ENCODE measurements at regions not wholly inside any gene's neighbourhood (a gene's known extent, or its start where the extent isn't known, plus 50 kb on each side); places are given as distances from the start of the nearest gene placed in this dataset.
"Not testable (repeated sequence)": the region's sequence is repeated elsewhere in the genome, so short reads cannot be mapped to it uniquely, and the experiment has no call there.

DNA sequence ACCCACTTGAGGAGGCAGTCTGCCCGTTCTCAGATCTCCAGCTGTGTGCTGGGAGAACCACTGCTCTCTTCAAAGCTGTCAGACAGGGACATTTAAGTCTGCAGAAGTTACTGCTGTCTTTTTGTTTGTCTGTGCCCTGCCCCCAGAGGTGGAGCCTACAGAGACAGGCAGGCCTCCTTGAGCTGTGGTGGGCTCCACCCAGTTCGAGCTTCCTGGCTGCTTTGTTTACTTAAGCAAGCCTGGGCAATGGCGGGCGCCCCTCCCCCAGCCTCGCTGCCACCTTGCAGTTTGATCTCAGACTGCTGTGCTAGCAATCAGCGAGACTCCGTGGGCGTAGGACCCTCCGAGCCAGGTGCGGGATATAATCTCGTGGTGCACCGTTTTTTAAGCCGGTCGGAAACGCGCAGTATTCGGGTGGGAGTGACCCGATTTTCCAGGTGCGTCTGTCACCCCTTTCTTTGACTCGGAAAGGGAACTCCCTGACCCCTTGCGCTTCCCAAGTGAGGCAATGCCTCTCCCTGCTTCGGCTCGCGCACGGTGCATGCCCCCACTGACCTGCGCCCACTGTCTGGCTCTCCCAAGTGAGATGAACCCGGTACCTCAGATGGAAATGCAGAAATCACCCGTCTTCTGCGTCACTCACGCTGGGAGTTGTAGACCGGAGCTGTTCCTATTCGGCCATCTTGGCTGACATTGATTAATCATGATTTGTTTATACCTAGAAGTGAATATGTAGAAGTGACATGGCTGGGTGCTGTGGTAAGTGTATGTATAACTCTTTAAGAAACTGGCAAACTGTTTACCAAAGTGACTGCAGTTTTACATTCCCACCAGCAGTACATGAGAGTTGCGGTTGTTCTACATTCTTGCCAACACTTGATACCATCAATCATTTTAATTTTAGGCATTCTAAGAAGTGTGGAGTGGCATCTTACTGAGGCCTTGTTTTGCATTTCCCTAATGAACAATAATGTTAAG, 465.9 kb upstream of the MAP3K7 start:
- TF ChIP-seq SP1 (IDR thresholded peaks at IDR 0.05; ENCODE audit: low read depth, low read length); EZH2 (IDR thresholded peaks at IDR 0.05; ENCODE audit: borderline replicate concordance, control insufficient read depth, low read depth, low read length): not testable (repeated sequence)
- TF ChIP-seq, protein P1, sequence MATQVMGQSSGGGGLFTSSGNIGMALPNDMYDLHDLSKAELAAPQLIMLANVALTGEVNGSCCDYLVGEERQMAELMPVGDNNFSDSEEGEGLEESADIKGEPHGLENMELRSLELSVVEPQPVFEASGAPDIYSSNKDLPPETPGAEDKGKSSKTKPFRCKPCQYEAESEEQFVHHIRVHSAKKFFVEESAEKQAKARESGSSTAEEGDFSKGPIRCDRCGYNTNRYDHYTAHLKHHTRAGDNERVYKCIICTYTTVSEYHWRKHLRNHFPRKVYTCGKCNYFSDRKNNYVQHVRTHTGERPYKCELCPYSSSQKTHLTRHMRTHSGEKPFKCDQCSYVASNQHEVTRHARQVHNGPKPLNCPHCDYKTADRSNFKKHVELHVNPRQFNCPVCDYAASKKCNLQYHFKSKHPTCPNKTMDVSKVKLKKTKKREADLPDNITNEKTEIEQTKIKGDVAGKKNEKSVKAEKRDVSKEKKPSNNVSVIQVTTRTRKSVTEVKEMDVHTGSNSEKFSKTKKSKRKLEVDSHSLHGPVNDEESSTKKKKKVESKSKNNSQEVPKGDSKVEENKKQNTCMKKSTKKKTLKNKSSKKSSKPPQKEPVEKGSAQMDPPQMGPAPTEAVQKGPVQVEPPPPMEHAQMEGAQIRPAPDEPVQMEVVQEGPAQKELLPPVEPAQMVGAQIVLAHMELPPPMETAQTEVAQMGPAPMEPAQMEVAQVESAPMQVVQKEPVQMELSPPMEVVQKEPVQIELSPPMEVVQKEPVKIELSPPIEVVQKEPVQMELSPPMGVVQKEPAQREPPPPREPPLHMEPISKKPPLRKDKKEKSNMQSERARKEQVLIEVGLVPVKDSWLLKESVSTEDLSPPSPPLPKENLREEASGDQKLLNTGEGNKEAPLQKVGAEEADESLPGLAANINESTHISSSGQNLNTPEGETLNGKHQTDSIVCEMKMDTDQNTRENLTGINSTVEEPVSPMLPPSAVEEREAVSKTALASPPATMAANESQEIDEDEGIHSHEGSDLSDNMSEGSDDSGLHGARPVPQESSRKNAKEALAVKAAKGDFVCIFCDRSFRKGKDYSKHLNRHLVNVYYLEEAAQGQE (IDR thresholded peaks at IDR 0.05; ENCODE audit: low read depth, low read length): not testable (repeated sequence)
- TF ChIP-seq, protein P2, sequence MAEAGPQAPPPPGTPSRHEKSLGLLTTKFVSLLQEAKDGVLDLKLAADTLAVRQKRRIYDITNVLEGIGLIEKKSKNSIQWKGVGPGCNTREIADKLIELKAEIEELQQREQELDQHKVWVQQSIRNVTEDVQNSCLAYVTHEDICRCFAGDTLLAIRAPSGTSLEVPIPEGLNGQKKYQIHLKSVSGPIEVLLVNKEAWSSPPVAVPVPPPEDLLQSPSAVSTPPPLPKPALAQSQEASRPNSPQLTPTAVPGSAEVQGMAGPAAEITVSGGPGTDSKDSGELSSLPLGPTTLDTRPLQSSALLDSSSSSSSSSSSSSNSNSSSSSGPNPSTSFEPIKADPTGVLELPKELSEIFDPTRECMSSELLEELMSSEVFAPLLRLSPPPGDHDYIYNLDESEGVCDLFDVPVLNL (IDR thresholded peaks at IDR 0.05; ENCODE audit: low read depth, low read length): not testable (repeated sequence)
- TF ChIP-seq, protein P3, sequence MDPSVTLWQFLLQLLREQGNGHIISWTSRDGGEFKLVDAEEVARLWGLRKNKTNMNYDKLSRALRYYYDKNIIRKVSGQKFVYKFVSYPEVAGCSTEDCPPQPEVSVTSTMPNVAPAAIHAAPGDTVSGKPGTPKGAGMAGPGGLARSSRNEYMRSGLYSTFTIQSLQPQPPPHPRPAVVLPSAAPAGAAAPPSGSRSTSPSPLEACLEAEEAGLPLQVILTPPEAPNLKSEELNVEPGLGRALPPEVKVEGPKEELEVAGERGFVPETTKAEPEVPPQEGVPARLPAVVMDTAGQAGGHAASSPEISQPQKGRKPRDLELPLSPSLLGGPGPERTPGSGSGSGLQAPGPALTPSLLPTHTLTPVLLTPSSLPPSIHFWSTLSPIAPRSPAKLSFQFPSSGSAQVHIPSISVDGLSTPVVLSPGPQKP (IDR thresholded peaks at IDR 0.05; ENCODE audit: low read depth, low read length): not testable (repeated sequence)

Data from GM12878 (cell line).